ENCODE measurements at regions not wholly inside any gene's neighbourhood (a gene's known extent, or its start where the extent isn't known, plus 50 kb on each side); places are given as distances from the start of the nearest gene placed in this dataset.

DNA sequence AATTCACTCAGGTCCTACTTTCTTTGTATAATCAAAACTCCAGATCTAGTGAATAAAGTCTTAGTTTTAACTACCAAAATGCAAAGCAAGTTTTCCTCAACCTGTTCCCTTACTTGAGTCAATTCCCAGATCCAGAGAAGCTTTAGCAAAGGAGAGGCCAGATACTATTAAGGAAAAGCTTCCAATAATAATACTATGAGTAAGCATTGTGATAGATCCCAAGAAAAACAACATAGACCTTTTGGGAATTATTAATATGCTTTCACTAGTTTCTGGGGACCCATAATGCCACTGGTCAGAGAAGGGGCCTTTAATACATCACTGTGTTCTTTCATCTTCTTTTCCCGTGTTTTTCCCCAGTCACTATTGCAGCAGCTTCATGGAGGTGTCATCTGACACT is 339.9 kb upstream of the CDIN1 start:
- no peak for TF ChIP-seq CTCF (IDR thresholded peaks at IDR 0.05)
- no peak for TF ChIP-seq POLR2AphosphoS5 (IDR thresholded peaks at IDR 0.05)
- TF ChIP-seq POLR2A (IDR thresholded peaks at IDR 0.05): no peak
- no peak for TF ChIP-seq EP300 (IDR thresholded peaks at IDR 0.05)
